NB4 (cell line): ENCODE measurements at regions not wholly inside any gene's neighbourhood (a gene's known extent, or its start where the extent isn't known, plus 50 kb on each side); places are given as distances from the start of the nearest gene placed in this dataset.
"Not testable (repeated sequence)": the region's sequence is repeated elsewhere in the genome, so short reads cannot be mapped to it uniquely, and the experiment has no call there.

Source experiments
- POLR2A ChIP-seq: IDR thresholded peaks from 2 replicates; pipeline ENCODE4 v1.6.1; 2011; ENCODE audit warnings: mild to moderate bottlenecking; ENCODE audit not compliant: insufficient read length; ENCODE audit errors: extremely low read depth
- TF ChIP-seq, protein P1 (sequence below): IDR thresholded peaks from one replicate; pipeline ENCODE4 v1.5.1; 2012; ENCODE audit warnings: low read depth, low read length
- TF ChIP-seq, protein P2 (sequence below): IDR thresholded peaks from 2 replicates; pipeline ENCODE4 v1.6.1; 2011; ENCODE audit warnings: low read depth, low read length

DNA sequence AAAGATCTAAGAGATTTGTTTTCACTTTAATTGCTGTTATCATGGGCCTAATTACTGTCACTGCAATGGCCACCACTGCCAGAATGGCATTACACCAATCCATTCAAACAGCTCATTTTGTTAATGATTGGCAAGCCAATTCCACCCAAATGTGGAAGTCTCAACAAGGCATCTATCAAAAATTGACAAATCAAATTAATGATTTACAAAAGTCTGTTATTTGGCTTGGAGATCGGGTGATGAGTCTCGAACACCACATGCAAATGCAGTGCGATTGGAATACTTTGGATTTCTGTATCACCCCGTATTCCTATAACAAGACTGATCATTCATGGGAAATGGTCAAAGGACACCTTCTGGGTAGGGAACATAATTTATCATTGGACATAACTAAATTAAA is 568.7 kb upstream of the PTGER4 start:
- TF ChIP-seq, protein P1, sequence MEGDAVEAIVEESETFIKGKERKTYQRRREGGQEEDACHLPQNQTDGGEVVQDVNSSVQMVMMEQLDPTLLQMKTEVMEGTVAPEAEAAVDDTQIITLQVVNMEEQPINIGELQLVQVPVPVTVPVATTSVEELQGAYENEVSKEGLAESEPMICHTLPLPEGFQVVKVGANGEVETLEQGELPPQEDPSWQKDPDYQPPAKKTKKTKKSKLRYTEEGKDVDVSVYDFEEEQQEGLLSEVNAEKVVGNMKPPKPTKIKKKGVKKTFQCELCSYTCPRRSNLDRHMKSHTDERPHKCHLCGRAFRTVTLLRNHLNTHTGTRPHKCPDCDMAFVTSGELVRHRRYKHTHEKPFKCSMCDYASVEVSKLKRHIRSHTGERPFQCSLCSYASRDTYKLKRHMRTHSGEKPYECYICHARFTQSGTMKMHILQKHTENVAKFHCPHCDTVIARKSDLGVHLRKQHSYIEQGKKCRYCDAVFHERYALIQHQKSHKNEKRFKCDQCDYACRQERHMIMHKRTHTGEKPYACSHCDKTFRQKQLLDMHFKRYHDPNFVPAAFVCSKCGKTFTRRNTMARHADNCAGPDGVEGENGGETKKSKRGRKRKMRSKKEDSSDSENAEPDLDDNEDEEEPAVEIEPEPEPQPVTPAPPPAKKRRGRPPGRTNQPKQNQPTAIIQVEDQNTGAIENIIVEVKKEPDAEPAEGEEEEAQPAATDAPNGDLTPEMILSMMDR: not testable (repeated sequence)
- TF ChIP-seq, protein P2, sequence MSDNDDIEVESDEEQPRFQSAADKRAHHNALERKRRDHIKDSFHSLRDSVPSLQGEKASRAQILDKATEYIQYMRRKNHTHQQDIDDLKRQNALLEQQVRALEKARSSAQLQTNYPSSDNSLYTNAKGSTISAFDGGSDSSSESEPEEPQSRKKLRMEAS: not testable (repeated sequence)
- TF ChIP-seq POLR2A: not testable (repeated sequence)
